ENCODE measurements at regions not wholly inside any gene's neighbourhood (a gene's known extent, or its start where the extent isn't known, plus 50 kb on each side); places are given as distances from the start of the nearest gene placed in this dataset.
"Not testable (repeated sequence)": the region's sequence is repeated elsewhere in the genome, so short reads cannot be mapped to it uniquely, and the experiment has no call there.

GRCh38 chr14:65981192-65981843, 504.9 kb upstream of the CCDC196 start:
- Histone ChIP-seq H3K4me1 (ENCODE audit: control insufficient read depth, insufficient read depth, low read length) (no peaks in the 10 kb centered on the region), H3K36me3 (ENCODE audit: insufficient read depth, low read length) (no peaks in the 10 kb centered on the region), H3K9ac (ENCODE audit: low read depth, low read length) (no peak overlapping the region), H3K9me3 (replicated peaks; ENCODE audit: low read length) (no peaks in the 10 kb centered on the region), H3K27me3 (ENCODE audit: control insufficient read depth, insufficient read depth, low read length) (no peaks in the 10 kb centered on the region), H3K4me3 (ENCODE audit: low read length) (no peak overlapping the region), H3K4me2 (ENCODE audit: low read length) (no peak overlapping the region)

GRCh38 chr14:65986041-65986440, 500.1 kb upstream of the CCDC196 start:
- H3K9me3 ChIP-seq (replicated peaks; ENCODE audit: low read length) = no peaks in the 10 kb centered on the region
- H3K36me3 ChIP-seq (ENCODE audit: insufficient read depth, low read length) = no peaks in the 10 kb centered on the region
- H3K4me3 ChIP-seq (ENCODE audit: low read length) = no peak overlapping the region
- no peak overlapping the region for H3K4me2 ChIP-seq (ENCODE audit: low read length)
- no peak overlapping the region for H3K9ac ChIP-seq (ENCODE audit: low read depth, low read length)
- no peaks in the 10 kb centered on the region for H3K4me1 ChIP-seq (ENCODE audit: control insufficient read depth, insufficient read depth, low read length)
- H3K27me3 ChIP-seq (ENCODE audit: control insufficient read depth, insufficient read depth, low read length) = no peaks in the 10 kb centered on the region

DNA sequence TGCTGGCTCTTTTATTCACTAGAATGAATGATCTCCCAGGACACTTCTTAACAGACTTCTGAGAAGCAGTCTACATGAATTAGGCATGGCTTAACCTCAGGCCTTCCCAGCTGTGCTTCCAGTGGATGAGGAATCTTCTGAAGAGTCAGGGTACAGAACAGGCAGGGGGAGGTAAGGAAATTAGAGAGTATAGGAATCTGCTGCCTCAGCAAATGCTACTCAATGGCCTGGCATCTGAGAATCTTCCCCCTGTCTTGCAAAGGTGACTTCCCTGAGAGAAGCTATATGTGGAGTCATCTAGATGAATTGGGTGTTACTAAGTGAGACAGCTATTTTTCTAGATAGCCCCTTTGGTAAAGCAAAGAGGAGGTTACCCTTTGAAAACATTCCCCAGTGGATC, 496.2 kb upstream of the CCDC196 start:
- Histone ChIP-seq H3K36me3 (ENCODE audit: insufficient read depth, low read length) (no peaks in the 10 kb centered on the region), H3K4me1 (ENCODE audit: control insufficient read depth, insufficient read depth, low read length) (no peaks in the 10 kb centered on the region), H3K4me2 (ENCODE audit: low read length) (no peak overlapping the region), H3K9ac (ENCODE audit: low read depth, low read length) (no peak overlapping the region), H3K4me3 (ENCODE audit: low read length) (no peak overlapping the region), H3K27me3 (ENCODE audit: control insufficient read depth, insufficient read depth, low read length) (no peaks in the 10 kb centered on the region), H3K9me3 (replicated peaks; ENCODE audit: low read length) (no peaks in the 10 kb centered on the region)

GRCh38 chr14:65991104-65991503, 495.1 kb upstream of the CCDC196 start:
- Histone ChIP-seq H3K4me1 (ENCODE audit: control insufficient read depth, insufficient read depth, low read length) (no peaks in the 10 kb centered on the region), H3K36me3 (ENCODE audit: insufficient read depth, low read length) (no peaks in the 10 kb centered on the region), H3K4me2 (ENCODE audit: low read length) (no peak overlapping the region), H3K4me3 (ENCODE audit: low read length) (no peak overlapping the region), H3K9ac (ENCODE audit: low read depth, low read length) (no peak overlapping the region), H3K27me3 (ENCODE audit: control insufficient read depth, insufficient read depth, low read length) (no peaks in the 10 kb centered on the region), H3K9me3 (replicated peaks; ENCODE audit: low read length) (no peaks in the 10 kb centered on the region)

GRCh38 chr14:65991935-65992334, 494.2 kb upstream of the CCDC196 start:
- H3K27me3 ChIP-seq (ENCODE audit: control insufficient read depth, insufficient read depth, low read length); H3K9ac ChIP-seq (ENCODE audit: low read depth, low read length); H3K4me3 ChIP-seq (ENCODE audit: low read length); H3K4me2 ChIP-seq (ENCODE audit: low read length); H3K4me1 ChIP-seq (ENCODE audit: control insufficient read depth, insufficient read depth, low read length); H3K9me3 ChIP-seq (replicated peaks; ENCODE audit: low read length); H3K36me3 ChIP-seq (ENCODE audit: insufficient read depth, low read length): not testable (repeated sequence)

- Histone ChIP-seq H3K36me3 (ENCODE audit: insufficient read depth, low read length) (no peaks in the 10 kb centered on the region), H3K9ac (ENCODE audit: low read depth, low read length) (no peak overlapping the region), H3K4me3 (ENCODE audit: low read length) (no peak overlapping the region), H3K4me2 (ENCODE audit: low read length) (no peak overlapping the region), H3K9me3 (replicated peaks; ENCODE audit: low read length) (no peaks in the 10 kb centered on the region), H3K4me1 (ENCODE audit: control insufficient read depth, insufficient read depth, low read length) (no peaks in the 10 kb centered on the region), H3K27me3 (ENCODE audit: control insufficient read depth, insufficient read depth, low read length) (no peaks in the 10 kb centered on the region)
These were observed 493.1 kb upstream of the CCDC196 start for GRCh38 chr14:65993103-65993502.

GRCh38 chr14:65993996-65994395, 492.2 kb upstream of the CCDC196 start:
- Histone ChIP-seq H3K4me2 (ENCODE audit: low read length) (no peak overlapping the region), H3K9ac (ENCODE audit: low read depth, low read length) (no peak overlapping the region), H3K27me3 (ENCODE audit: control insufficient read depth, insufficient read depth, low read length) (no peaks in the 10 kb centered on the region), H3K4me1 (ENCODE audit: control insufficient read depth, insufficient read depth, low read length) (no peaks in the 10 kb centered on the region), H3K36me3 (ENCODE audit: insufficient read depth, low read length) (no peaks in the 10 kb centered on the region), H3K9me3 (replicated peaks; ENCODE audit: low read length) (no peaks in the 10 kb centered on the region), H3K4me3 (ENCODE audit: low read length) (no peak overlapping the region)

- H3K27me3 ChIP-seq (ENCODE audit: control insufficient read depth, insufficient read depth, low read length) = no peaks in the 10 kb centered on the region
- no peak overlapping the region for H3K4me2 ChIP-seq (ENCODE audit: low read length)
- H3K9ac ChIP-seq (ENCODE audit: low read depth, low read length) = no peak overlapping the region
- H3K4me3 ChIP-seq (ENCODE audit: low read length) = no peak overlapping the region
- H3K36me3 ChIP-seq (ENCODE audit: insufficient read depth, low read length) = no peaks in the 10 kb centered on the region
- no peaks in the 10 kb centered on the region for H3K4me1 ChIP-seq (ENCODE audit: control insufficient read depth, insufficient read depth, low read length)
- no peaks in the 10 kb centered on the region for H3K9me3 ChIP-seq (replicated peaks; ENCODE audit: low read length)
These were observed 488.8 kb upstream of the CCDC196 start for GRCh38 chr14:65997347-65997746.

DNA sequence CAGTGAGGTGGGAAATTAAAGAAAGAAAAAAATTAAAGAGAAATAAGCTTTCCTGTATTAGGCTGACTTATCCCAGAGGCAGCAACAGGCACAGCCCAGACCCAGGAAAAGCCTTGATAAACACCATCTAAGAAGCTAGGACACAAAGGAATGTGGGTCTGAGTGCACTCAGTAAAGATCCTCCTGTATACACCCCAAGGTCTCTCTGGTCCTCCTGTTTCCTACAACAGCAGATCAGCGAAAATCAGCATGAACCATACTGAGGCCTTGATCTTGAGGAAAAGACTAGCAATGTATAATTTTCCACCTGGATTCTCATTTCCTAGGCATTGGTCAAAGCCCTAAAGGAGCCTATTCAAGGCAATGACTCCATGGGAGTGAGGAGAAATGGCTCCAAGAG, 486.3 kb upstream of the CCDC196 start:
- Histone ChIP-seq H3K4me3 (ENCODE audit: low read length) (no peak overlapping the region), H3K9me3 (replicated peaks; ENCODE audit: low read length) (no peaks in the 10 kb centered on the region), H3K4me1 (ENCODE audit: control insufficient read depth, insufficient read depth, low read length) (no peaks in the 10 kb centered on the region), H3K4me2 (ENCODE audit: low read length) (no peak overlapping the region), H3K9ac (ENCODE audit: low read depth, low read length) (no peak overlapping the region), H3K27me3 (ENCODE audit: control insufficient read depth, insufficient read depth, low read length) (no peaks in the 10 kb centered on the region), H3K36me3 (ENCODE audit: insufficient read depth, low read length) (no peaks in the 10 kb centered on the region)

DNA sequence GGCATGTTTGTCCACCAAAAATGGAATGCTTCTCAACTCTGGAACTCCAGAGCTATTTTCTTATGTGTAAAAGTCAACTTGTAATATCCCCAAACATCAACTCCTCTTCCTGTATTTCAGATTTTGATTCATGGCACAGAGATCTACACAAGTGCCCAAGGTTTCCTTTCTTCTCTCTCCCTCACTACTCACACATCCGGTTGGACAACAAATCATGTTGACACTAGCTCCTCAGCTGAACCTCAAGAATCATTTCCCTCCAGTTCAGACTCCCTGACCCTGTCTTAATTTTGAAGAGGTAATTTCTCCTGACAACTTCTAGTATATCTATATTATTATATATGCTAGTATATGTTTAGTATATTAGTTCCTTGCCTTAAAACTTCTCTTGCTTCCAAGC, 485.4 kb upstream of the CCDC196 start:
- Histone ChIP-seq H3K36me3 (ENCODE audit: insufficient read depth, low read length) (no peaks in the 10 kb centered on the region), H3K4me1 (ENCODE audit: control insufficient read depth, insufficient read depth, low read length) (no peaks in the 10 kb centered on the region), H3K4me3 (ENCODE audit: low read length) (no peak overlapping the region), H3K9me3 (replicated peaks; ENCODE audit: low read length) (no peaks in the 10 kb centered on the region), H3K4me2 (ENCODE audit: low read length) (no peak overlapping the region), H3K9ac (ENCODE audit: low read depth, low read length) (no peak overlapping the region), H3K27me3 (ENCODE audit: control insufficient read depth, insufficient read depth, low read length) (no peaks in the 10 kb centered on the region)

GRCh38 chr14:66001356-66001755, 484.8 kb upstream of the CCDC196 start:
- no peak overlapping the region for H3K4me3 ChIP-seq (ENCODE audit: low read length)
- H3K27me3 ChIP-seq (ENCODE audit: control insufficient read depth, insufficient read depth, low read length) = no peaks in the 10 kb centered on the region
- no peaks in the 10 kb centered on the region for H3K36me3 ChIP-seq (ENCODE audit: insufficient read depth, low read length)
- H3K4me1 ChIP-seq (ENCODE audit: control insufficient read depth, insufficient read depth, low read length) = no peaks in the 10 kb centered on the region
- no peak overlapping the region for H3K4me2 ChIP-seq (ENCODE audit: low read length)
- no peak overlapping the region for H3K9ac ChIP-seq (ENCODE audit: low read depth, low read length)
- H3K9me3 ChIP-seq (replicated peaks; ENCODE audit: low read length) = no peaks in the 10 kb centered on the region

DNA sequence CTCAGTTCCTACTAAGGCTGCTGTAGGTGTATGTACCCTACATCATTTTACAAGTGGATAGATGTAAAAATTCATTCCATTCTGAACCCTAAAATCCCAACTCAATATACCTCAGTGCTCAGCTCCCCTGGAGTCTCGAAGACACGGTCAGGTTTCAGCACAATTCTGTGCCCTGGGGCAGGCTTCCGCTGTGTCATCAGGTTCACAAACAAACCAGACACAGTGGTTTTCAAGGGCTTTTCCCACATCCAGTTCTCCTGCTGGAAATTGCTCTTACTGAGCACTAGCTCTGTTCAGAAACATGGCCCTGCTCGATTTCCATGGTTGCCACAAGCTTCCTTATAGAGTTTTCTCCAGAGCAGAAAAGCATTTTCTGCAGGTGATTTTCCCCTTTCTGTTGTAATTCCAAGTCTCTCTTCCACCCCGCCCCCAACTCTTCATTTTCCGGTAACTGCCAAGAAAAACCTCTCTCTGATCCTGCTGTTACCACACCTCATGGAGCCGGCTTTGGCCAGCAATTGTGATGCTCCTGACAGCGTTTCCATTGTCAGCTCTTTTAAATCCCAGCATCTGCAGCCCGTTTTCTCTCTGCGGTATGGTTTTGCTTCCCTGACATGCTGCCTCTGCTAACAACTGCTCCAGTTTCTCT, 483.0 kb upstream of the CCDC196 start:
- Histone ChIP-seq H3K27me3 (ENCODE audit: control insufficient read depth, insufficient read depth, low read length) (no peaks in the 10 kb centered on the region), H3K4me2 (ENCODE audit: low read length) (no peak overlapping the region), H3K4me3 (ENCODE audit: low read length) (no peak overlapping the region), H3K9me3 (replicated peaks; ENCODE audit: low read length) (no peaks in the 10 kb centered on the region), H3K36me3 (ENCODE audit: insufficient read depth, low read length) (no peaks in the 10 kb centered on the region), H3K9ac (ENCODE audit: low read depth, low read length) (no peak overlapping the region), H3K4me1 (ENCODE audit: control insufficient read depth, insufficient read depth, low read length) (no peaks in the 10 kb centered on the region)
